Suprapubic skin (tissue), 3 donors: ENCODE measurements at regions not wholly inside any gene's neighbourhood (a gene's known extent, or its start where the extent isn't known, plus 50 kb on each side); places are given as distances from the start of the nearest gene placed in this dataset.

Experiments used
- CTCF ChIP-seq, 2 donors: fragments of 200-600 bp in 1 of 2; fragments of 450-650 bp in 1 of 2; sonication (generic) in 1 of 2; IDR thresholded peaks; one replicate each; pipeline ENCODE4 v1.5.1; 2016 to 2019; ENCODE audit warnings: antibody characterized with exemption in 2 of 2, mild to moderate bottlenecking in 1 of 2, moderate library complexity in 1 of 2
- POLR2A ChIP-seq, 2 donors: fragments of 450-650 bp; IDR thresholded peaks; one replicate each; pipeline ENCODE4 v1.6.1; 2017; ENCODE audit warnings: antibody characterized with exemption in 2 of 2, mild to moderate bottlenecking in 2 of 2, moderate library complexity in 2 of 2

GRCh38 chr5:96120120-96120519, 158.5 kb upstream of the ELL2 start:
- TF ChIP-seq POLR2A (IDR thresholded peaks at IDR 0.05) (no peak), CTCF (IDR thresholded peaks at IDR 0.05) (no peak)
